Thoracic aorta (tissue), 2 donors: ENCODE measurements at regions not wholly inside any gene's neighbourhood (a gene's known extent, or its start where the extent isn't known, plus 50 kb on each side); places are given as distances from the start of the nearest gene placed in this dataset.

ENCODE experiments used
- ATAC-seq: fragments of 150-250 bp; one replicate; pipeline ENCODE4 v1.8.0; 2017; ENCODE audit warnings: low read depth; ENCODE audit not compliant: insufficient number of reproducible peaks, low FRiP score
- DNase-seq: peaks from one replicate; pipeline ENCODE4 v3.0.0-alpha.2; 2020; ENCODE audit warnings: low spot score
- H3K27ac ChIP-seq, 2 donors: fragments of 200-600 bp; sonication (generic); 1 replicate in 1 of 2; 2 replicates in 1 of 2; pipeline ENCODE4 v1.5.1; 2016; ENCODE audit warnings: mild to moderate bottlenecking in 2 of 2, moderate library complexity in 2 of 2
- H3K27me3 ChIP-seq: fragments of 200-600 bp; sonication (generic); replicated peaks from 2 replicates; pipeline ENCODE4 v1.6.0; 2016; ENCODE audit warnings: mild to moderate bottlenecking; ENCODE audit not compliant: insufficient read depth
- H3K36me3 ChIP-seq: fragments of 200-600 bp; sonication (generic); one replicate; pipeline ENCODE4 v1.5.1; 2016
- H3K4me1 ChIP-seq, 2 donors: fragments of 200-600 bp; sonication (generic); 1 replicate in 1 of 2; 2 replicates in 1 of 2; pipeline versions ENCODE4 v1.5.1 to v1.6.0; 2016; ENCODE audit warnings: low read depth in 2 of 2, mild to moderate bottlenecking in 1 of 2; ENCODE audit not compliant: control insufficient read depth in 1 of 2
- H3K4me3 ChIP-seq: fragments of 200-600 bp; sonication (generic); 2 replicates; pipeline ENCODE4 v1.5.1; 2016; ENCODE audit warnings: mild to moderate bottlenecking
- H3K9me3 ChIP-seq: fragments of 200-600 bp; sonication (generic); 2 replicates; pipeline ENCODE4 v1.5.1; 2016
- CTCF ChIP-seq: fragments of 200-600 bp; sonication (generic); IDR thresholded peaks from one replicate; pipeline ENCODE4 v1.5.1; 2019; ENCODE audit warnings: antibody characterized with exemption

- H3K27ac ChIP-seq, result no peak overlapping the region
- no peaks in the 10 kb centered on the region for H3K27me3 ChIP-seq
- H3K9me3 ChIP-seq, result no peaks in the 10 kb centered on the region
- H3K4me1 ChIP-seq, result no peaks in the 10 kb centered on the region
- ATAC-seq, result no peak
- TF ChIP-seq CTCF, result no peak
- no peak for DNase-seq
- H3K36me3 ChIP-seq, result no peaks in the 10 kb centered on the region
- H3K4me3 ChIP-seq, result no peak overlapping the region
Measured at GRCh38 chr3:77935418-77935817, 895.5 kb downstream of the ROBO2 start.

- H3K27me3 ChIP-seq, result no peaks in the 10 kb centered on the region
- no peaks in the 10 kb centered on the region for H3K36me3 ChIP-seq
- no peak for TF ChIP-seq CTCF
- H3K4me3 ChIP-seq, result no peak overlapping the region
- ATAC-seq, result no peak
- no peak for DNase-seq
- H3K27ac ChIP-seq, result no peak overlapping the region
- H3K9me3 ChIP-seq, result no peaks in the 10 kb centered on the region
- H3K4me1 ChIP-seq, result no peaks in the 10 kb centered on the region
Measured at GRCh38 chr3:77939726-77940125, 899.8 kb downstream of the ROBO2 start.

- no peak for DNase-seq
- Histone ChIP-seq H3K36me3 (no peaks in the 10 kb centered on the region), H3K4me3 (no peak overlapping the region), H3K27ac (no peak overlapping the region), H3K27me3 (no peaks in the 10 kb centered on the region), H3K4me1 (no peaks in the 10 kb centered on the region), H3K9me3 (no peaks in the 10 kb centered on the region)
- no peak for ATAC-seq
- TF ChIP-seq CTCF, result no peak
Measured at GRCh38 chr3:77943598-77943997, 903.7 kb downstream of the ROBO2 start.

GRCh38 chr3:77945320-77945719 lies 905.4 kb downstream of the ROBO2 start:
- Histone ChIP-seq H3K4me1 (no peaks in the 10 kb centered on the region), H3K27me3 (no peaks in the 10 kb centered on the region), H3K36me3 (no peaks in the 10 kb centered on the region), H3K27ac (no peak overlapping the region), H3K4me3 (no peak overlapping the region), H3K9me3 (no peaks in the 10 kb centered on the region)
- no peak for DNase-seq
- ATAC-seq, result no peak
- no peak for TF ChIP-seq CTCF

GRCh38 chr3:77947671-77948070 lies 907.8 kb downstream of the ROBO2 start:
- no peaks in the 10 kb centered on the region for H3K36me3 ChIP-seq
- no peak for ATAC-seq

More at GRCh38 chr3:77947671-77948070, 907.8 kb downstream of the ROBO2 start:
- Histone ChIP-seq H3K4me1 (no peaks in the 10 kb centered on the region), H3K27ac (no peak overlapping the region), H3K4me3 (no peak overlapping the region), H3K9me3 (no peaks in the 10 kb centered on the region), H3K27me3 (no peaks in the 10 kb centered on the region)
- TF ChIP-seq CTCF, result no peak
- DNase-seq, result no peak
